ENCODE measurements at regions not wholly inside any gene's neighbourhood (a gene's known extent, or its start where the extent isn't known, plus 50 kb on each side); places are given as distances from the start of the nearest gene placed in this dataset.
"Not testable (repeated sequence)": the region's sequence is repeated elsewhere in the genome, so short reads cannot be mapped to it uniquely, and the experiment has no call there.

DNA sequence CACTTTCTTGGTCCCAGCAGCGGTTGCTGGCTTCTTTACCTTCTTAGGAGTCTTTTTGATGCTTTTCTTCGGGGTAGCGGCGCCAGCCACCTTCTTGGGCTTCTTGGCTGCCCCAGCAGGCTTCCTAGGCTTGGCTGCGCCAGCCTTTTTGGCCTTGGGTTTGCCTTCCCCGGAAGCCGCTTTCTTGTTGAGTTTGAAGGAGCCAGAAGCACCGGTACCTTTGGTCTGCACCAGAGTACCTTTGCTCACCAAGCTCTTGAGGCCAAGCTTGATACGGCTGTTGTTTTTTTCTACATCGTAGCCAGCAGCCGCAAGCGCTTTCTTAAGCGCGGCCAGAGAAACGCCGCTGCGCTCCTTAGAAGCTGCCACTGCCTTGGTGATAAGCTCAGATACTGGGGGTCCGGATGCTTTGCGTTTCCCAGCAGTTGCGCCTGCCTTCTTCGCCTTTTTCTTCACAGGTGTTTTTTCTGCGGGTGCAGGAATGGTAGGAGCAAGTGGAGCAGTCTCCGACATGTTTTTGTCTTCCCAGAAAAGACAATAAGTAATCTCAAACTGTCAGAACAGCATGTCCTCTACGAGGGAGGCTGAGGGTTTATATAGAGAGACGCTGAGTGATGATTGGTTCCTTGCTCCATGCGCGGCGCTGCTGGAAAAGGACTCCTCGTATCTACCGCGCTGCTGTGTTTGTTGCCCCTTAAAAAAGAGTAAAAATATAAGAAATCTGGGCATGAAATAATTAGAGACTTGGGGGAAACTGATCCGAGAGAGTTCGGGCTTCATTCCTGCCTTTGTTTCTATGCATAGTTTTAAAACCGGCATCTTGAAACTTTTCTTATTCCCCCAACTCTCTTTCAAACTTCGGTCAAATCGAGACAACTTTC is 130.3 kb upstream of the BTN3A2 start:
- DNase-seq: peak; percentile 54

DNA sequence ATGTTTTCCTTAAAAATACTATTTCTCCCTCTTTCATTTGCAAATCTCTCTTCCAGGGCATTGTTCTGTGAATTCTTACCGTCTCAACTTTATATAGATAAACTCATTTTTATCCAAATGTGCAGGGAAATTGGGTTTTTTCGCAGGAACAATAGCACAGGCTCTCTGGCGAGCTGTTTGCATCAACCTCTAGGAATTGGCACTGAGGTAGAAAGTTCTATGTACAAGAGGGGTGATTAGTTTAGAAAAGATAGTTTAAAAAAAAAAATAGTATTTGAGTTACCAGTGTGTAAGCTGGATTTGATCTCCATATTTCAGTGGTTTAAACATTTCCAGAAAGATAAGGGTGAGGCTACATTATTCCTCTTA is 129.7 kb upstream of the BTN3A2 start:
- no peak for DNase-seq

DNA sequence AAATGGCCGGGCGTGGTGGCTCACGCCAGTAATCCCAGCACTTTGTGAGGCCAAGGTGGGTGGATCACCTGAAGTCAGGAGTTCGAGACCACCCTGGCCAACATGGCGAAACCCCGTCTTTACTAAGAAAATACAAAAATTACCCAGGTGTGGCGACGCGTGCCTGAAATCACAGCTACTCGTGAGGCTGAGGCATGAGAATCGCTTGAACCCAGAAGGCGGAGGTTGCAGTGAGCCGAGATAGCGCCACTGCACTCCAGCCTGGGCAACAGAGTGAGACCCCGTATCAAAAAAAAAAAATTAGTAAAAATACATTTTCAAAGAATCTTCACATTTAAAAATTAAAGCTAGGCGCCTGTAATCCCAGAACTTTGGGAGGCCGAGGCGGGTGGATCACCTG is 125.6 kb upstream of the BTN3A2 start:
- DNase-seq: not testable (repeated sequence)

DNA sequence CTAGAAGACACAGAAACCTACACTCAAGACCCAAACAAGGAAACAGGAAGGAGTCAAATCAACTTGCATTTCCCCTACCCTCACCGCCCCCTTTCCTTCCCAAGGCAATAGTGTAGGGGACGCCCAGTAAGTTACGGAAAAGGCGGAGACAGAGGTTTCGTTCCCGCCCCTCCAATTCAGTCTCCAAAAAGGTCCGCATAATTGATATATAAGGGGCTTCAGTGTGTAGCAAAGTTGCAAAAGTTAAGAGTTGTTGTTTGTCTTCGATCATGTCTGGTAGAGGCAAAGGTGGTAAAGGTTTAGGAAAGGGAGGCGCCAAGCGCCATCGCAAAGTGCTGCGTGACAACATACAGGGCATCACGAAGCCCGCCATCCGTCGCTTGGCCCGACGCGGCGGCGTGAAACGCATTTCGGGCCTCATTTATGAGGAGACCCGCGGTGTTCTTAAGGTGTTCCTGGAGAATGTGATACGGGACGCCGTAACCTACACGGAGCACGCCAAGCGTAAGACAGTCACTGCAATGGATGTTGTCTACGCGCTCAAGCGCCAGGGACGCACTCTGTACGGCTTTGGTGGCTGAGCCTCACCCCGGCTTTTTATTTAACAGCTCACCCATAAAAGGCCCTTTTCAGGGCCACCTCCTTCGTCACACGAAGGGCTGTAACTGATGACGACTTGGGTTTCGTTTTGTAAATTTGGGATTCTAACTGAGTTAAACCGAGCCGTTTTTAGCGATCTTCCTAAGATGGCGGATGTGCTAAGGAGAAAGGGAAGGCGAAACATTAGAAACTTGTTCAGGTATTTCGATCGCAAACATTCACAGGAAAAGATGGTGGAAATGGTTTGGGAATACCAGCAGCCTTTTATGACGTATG is 124.6 kb upstream of the BTN3A2 start:
- DNase-seq: peak; percentile 58

DNA sequence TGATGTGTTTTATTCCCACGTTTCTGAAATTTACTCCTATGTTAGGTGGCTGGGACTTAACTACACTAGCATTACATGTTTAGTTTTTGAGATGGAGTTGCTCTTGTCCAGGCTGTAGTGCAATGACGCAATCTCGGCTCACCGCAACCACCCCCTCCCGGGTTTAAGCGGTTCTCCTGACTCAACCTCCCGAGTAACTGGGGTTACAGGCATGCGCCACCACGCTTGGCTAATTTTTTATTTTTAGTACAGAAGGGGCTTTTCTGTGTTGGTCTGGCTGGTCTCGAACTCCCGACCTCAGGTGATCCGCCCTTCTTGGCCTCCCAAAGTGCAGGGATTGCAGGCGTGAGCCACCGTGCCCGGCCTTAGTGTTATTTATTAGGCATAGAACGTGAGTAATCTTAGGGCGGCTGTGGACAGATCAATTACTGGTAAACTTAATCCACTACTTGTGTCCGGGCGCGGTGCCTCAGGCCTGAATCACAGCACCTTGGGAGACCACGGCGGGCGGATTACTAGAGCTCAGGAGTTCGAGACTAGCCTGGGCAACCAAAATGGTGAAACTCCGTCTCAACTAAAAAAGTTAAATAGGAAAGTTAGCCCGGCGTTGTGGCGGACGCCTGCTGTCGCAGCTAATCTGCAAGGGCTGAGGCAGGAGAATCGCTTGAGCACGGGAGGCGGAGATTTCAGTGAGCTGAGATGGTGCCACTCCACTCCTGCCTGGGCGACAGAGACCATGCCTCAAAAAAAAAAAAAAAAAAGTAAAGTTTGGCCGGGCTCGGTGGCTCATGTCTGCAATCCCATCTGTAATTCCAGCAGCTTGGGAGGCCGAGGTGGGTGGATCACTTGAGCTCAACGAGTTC is 123.7 kb upstream of the BTN3A2 start:
- DNase-seq: peak; percentile 7

DNA sequence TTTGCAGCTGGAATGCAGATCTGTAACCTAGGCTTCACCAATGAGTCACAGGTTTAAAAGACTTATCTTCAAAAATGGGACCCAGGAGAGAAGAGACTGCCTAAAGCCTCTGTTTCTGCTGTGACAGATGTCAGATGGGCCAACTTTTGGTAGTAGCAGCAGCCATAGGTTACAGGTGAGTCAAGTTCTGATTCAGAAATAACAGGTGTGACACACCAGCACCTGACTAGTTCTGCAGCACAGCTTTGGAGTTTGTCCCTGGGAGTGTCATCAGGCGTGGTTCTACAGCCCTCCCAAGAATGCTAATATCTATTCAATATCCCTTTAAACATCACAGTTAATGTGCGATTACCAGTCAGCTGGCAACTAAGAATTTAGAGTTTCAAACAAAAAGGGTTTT is 121.9 kb upstream of the BTN3A2 start:
- DNase-seq: no peak

DNA sequence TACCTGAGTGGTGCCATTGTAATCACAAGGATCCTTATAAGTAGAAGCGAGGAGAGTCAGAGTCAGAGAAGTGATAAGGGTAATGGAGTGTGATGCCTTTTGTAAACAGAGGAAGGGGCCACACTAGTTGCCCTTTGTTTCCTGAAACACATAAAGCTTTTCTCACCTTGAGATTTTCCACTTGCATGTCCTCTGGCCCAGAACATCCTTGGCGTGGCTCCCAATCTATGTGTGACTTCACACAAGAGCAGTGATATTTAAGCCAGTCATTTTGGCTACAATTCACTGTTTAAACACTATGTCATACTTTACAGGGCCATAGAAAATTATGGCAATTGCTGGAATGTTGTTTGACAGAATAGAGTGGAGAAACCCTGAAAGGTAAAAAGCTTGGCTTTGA is 121.2 kb upstream of the BTN3A2 start:
- no peak for DNase-seq

DNA sequence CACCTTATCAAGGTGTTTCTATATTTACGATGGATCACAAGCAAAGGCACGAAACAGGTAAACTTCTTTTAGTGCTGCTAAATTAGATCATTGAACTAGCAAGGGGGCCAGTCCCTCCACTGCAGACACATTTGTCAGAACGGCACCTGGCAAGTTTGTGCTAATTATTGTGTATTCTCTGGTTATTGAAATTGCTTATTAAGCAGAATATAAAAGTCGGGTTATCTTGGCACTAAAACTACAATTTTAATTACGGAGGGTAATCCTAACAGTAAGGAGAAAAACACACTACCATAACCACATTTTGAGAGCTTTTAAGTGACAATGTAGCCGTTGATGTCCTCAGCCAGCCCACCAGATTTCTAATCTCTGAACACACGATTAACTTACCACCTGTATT is 118.9 kb upstream of the BTN3A2 start:
- DNase-seq: no peak

DNA sequence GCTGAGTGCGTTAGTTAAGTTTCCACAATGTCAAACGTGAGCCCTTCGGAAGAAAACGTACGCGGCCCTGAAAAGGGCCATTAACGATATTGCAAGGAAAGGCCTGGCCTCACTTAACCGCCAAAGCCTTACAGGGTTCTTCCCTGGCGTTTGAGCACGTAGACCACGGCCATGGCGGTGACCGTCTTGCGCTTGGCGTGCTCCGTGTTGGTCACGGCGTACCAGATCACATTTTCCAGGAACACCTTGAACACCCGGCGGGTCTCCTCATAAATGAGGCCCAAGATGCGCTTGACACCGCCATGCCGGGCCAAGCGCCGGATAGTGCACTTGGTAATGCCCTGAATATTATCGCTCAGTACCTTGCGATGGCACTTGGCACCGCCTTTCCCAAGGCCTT is 118.4 kb upstream of the BTN3A2 start:
- no peak for DNase-seq

DNA sequence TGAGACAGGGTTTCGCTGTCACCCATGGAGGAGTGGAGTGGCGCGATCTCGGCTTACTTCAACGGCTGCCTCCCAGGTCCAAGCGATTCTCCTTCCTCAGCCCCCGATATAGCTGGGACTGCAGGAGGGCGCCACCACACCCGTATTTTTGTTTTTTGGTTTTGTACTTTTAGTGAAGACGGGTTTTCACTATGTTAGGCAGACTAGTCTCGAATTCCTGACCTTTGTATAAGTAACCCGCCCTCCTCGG is 115.4 kb upstream of the BTN3A2 start:
- DNase-seq: no peak

DNA sequence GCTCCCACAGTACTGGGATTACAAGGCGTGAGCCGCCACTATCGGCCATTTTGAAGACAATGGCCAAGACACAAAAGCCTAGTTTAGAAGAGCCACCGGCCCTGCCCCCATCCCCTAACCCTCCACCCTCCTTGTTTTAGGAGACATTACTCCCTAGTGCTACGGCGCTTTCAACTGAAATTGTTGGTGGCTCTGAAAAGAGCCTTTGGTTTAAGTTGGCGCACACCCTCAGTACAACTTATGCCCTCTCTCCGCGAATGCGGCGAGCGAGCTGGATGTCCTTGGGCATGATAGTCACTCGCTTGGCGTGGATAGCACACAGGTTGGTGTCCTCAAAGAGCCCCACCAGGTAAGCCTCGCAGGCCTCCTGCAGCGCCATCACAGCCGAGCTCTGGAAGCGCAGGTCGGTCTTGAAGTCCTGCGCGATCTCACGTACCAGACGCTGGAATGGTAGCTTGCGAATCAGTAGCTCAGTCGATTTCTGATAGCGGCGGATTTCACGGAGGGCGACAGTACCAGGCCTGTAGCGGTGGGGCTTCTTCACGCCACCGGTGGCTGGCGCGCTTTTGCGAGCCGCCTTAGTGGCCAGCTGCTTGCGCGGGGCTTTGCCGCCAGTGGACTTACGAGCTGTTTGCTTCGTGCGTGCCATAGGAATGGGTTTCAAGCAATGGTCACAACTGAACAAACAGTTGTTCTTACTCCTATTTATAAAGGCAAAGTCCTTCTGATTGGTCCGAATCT is 114.9 kb upstream of the BTN3A2 start:
- DNase-seq: peak; percentile 50

DNA sequence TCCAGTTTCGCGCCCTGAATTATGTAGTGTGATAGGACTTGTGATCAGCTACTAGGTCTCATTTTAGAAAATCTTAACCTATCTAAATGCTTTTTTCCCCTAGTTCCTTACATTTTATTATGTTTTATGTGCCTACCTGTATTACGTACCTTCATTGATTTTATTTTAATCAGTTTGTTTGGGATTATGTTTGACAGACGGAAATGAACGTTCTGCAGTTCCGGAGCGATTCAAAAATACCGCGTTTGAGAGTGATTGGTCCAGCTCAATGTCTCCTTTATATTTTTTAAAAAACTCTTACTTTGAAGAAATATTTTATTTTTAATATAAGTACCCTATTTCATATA is 114.3 kb upstream of the BTN3A2 start:
- DNase-seq: peak; percentile 11

DNA sequence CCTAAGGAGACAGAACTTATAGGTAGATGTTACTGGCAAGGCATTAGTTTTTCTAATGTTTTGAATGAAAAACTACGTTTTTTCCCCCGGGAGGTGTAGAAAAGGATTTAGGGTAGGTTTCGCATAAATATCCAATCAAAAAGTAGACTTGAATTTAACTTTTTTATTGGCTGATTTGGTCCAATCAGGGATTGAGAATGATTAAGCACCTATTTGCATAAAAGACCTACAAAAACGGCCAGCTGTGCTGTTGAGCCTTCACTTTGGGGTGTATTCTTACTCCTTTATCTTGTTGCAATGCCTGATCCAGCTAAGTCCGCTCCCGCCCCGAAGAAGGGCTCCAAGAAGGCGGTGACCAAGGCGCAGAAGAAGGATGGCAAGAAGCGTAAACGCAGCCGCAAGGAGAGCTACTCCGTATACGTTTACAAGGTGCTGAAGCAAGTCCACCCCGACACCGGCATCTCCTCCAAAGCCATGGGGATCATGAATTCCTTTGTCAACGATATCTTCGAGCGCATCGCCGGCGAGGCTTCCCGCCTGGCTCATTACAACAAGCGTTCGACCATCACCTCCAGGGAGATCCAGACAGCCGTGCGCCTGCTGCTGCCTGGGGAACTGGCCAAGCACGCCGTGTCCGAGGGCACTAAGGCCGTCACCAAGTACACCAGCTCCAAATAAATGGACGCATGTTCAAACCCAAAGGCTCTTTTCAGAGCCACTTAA is 113.5 kb upstream of the BTN3A2 start:
- peak; percentile 38 for DNase-seq

DNA sequence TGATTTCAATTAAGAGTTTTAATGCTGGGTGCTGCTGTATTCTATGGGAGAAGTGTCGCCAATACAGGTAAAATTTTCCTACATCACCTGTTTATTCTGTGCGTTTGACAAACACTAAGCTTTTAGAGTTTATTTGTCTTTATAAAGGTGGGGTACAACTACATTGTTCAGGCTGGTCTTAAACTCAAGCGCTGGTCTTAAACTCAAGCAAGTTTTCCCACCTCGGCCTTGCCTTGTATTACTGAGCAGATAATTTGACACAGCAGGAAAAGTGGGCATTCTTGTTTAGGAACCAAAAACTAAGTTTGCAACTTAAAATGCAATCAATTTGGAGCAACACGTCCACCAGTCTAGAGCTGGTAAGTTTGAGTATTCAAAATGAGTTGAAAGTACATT is 112.9 kb upstream of the BTN3A2 start:
- DNase-seq: no peak

DNA sequence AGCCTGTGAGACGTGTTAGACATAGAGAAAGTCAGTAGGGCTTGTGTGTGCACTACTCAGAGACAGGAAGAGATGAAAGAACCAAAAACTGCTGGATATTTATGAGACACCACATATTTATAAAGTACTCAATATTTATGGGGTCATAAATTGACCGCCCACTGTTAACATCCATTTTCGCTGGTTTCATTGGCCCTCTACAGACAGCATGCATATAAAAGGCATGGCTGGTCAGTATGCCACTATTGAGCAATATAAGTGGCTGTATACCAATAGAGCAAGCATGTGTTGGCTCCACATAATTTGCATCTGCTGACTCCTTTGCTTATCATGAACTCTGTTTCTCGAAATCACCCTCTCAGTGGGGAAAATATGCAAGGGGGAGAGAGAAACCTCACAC is 110.3 kb upstream of the BTN3A2 start:
- DNase-seq: no peak

DNA sequence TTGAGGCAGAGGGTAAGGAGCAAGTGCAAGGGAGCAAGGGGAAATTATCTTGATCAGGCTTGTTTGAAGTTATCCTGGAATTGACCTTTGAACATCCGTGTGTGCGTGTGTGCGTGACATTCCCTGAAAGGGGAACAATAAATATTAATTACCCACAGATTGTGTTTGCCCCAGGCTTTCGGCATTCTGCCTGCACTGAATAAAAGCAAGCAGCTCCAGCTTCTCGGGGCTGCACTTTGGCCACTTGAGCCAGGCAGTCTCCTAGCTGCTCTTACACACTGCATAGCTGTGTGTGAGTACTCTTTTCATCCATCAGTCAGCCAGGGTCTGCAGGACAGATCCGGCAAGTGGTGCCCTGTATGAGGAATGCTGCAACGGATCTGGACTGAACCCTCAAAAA is 107.7 kb upstream of the BTN3A2 start:
- DNase-seq: no peak

DNA sequence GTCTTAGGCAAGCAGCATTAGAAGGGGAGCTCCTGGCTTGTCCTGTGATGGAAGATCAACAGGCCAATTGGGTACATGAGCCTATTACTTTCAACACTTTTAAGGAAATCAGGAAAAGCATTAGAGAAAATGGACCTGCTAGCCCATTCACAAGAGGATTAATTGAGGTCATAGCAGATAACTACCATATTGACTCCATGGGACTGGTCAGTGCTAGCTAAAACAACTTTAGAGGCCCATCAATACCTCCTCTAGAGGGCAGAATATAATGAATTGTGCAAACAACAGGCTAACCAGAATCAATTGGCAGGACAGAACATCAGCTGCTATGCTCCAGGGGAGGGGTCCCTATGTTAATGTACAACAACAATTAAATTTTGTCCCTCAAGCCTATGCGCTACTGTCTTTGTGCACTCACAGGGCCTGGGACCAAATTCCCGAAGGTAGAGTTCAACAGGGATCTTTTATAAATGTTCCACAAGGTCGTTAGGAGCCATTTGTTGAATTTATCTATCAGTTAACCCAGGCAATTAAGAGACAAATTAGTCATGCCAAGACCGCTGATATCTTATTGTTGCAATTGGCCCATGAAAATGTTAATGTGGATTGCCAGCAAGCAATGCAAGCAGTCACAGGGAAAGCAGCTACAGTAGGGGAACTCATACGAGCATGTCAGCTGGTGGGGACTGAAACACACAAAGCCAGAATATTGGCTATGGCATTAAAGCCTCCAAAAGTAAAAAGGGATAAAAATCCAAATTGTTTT is 106.6 kb upstream of the BTN3A2 start:
- DNase-seq: no peak

DNA sequence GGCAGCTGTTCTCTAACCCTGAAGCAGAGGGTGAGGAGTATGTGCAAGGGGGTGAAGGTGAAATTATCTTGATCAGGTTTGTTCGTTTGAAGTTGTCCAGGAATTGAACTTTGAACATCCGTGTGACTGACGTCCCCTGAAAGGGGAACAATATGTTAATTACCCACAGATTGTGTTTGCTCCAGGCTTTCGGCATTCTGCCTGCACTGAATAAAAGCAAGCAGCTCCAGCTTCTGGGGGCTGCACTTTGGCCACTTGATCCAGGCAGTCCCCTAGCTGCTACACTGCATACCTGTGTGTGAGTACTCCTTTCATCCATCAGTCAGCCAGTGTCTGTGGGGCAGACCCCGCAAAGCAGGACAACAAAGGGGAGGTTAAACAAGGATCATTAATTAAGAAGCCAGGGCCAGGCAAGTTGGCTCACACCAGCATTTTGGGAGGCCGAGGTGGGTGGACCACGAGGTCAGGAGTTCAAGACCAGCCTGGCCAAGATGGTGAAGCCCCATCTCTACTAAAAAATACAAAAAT is 104.8 kb upstream of the BTN3A2 start:
- no peak for DNase-seq

DNA sequence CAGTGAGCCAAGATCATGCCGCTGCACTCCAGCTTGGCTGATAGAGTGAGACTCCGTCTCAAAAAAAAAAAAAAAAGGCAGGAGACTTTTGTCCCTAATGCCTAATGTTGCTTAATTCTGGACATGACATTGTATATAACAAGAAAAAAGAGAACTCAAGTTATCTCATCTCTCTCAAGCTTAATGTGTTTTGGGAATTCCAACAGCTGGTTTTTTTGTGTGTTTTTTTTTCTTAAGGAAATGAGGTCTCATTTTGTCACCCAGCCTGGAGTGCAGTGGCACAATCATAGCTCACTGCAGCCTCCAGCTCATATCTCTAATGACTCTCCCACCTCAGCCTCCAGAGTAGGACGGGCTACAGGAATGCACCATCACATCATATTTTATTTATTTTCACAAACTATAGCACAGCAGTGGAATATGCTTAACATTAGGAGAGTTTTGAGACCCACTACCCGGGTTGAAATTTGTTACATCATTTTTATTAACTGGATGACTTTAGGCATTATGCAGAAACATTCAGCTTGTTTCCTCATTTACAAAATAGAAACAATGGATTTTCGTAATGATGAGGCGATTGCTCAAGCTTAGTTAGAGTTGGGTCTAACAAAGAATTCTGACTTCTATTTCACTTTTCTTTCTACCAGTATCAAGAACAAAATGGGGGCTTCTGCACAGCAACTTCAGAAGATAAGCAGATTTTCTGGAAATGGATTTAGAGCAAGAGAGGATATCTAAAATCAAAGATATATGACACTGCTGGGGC is 104.1 kb upstream of the BTN3A2 start:
- no peak for DNase-seq

DNA sequence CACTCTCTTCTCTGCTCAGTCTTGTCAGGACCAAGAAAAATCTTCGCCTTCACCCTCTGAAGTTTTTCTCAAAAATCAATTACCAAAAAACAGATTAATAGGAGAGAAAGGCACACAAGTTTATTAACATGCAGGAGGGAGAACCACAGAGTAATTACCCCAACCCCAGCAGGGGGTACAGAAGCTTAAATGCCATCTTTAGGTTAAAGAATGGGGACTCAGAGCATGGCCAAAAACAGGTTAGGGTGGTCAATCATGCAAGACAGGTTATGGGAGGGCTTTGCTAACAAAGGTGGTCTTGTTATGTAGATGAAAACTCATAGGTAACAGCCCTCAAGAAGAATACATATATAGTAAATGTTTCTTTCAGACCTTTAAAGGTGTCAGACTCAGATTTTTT is 100.5 kb upstream of the BTN3A2 start:
- no peak for DNase-seq

Measured in effector CD8-positive, alpha-beta T cell (primary cell).